Bronchial epithelial cell (primary cell): ENCODE measurements at regions not wholly inside any gene's neighbourhood (a gene's known extent, or its start where the extent isn't known, plus 50 kb on each side); places are given as distances from the start of the nearest gene placed in this dataset.
A peak's percentile ranks its signal among the peaks of the same experiment; 100 is the strongest.

Experiments
- DNase-seq: peaks from one replicate; pipeline ENCODE4 v3.0.0-alpha.2; 2010; ENCODE audit warnings: low read depth
- FAIRE-seq: peaks from 2 replicates; lab custom pipeline; 2011; peaks lifted over from hg19 to GRCh38; lab: Jason Lieb, UNC
- H3K27me3 ChIP-seq: 2 replicates; pipeline ENCODE4 v1.5.1; 2011; ENCODE audit warnings: low read length; ENCODE audit not compliant: control insufficient read depth, insufficient read depth
- H3K36me3 ChIP-seq: 2 replicates; pipeline ENCODE4 v1.5.1; 2011; ENCODE audit warnings: low read length; ENCODE audit not compliant: control insufficient read depth, insufficient read depth
- H3K4me3 ChIP-seq: 2 replicates; pipeline ENCODE4 v1.5.1; 2011; ENCODE audit warnings: mild to moderate bottlenecking, low read depth, low read length, control low read depth
- CTCF ChIP-seq: IDR thresholded peaks from 2 replicates; pipeline ENCODE4 v1.5.1; 2011; ENCODE audit warnings: mild to moderate bottlenecking, moderate library complexity, low read length, control low read depth, inconsistent platforms; ENCODE audit not compliant: insufficient read depth, severe bottlenecking

- Histone ChIP-seq H3K36me3 (no peaks in the 10 kb centered on the region), H3K27me3 (no peaks in the 10 kb centered on the region), H3K4me3 (no peak overlapping the region)
- no peak for FAIRE-seq
- DNase-seq, result no peak
- no peak for TF ChIP-seq CTCF
Observed at GRCh38 chr11:24124876-24125275, 372.0 kb upstream of the LUZP2 start.

GRCh38 chr11:24131698-24132097 lies 365.2 kb upstream of the LUZP2 start:
- no peaks in the 10 kb centered on the region for H3K36me3 ChIP-seq
- no peak for TF ChIP-seq CTCF
- no peak overlapping the region for H3K4me3 ChIP-seq
- DNase-seq, result no peak
- H3K27me3 ChIP-seq, result no peaks in the 10 kb centered on the region
- no peak for FAIRE-seq

DNA sequence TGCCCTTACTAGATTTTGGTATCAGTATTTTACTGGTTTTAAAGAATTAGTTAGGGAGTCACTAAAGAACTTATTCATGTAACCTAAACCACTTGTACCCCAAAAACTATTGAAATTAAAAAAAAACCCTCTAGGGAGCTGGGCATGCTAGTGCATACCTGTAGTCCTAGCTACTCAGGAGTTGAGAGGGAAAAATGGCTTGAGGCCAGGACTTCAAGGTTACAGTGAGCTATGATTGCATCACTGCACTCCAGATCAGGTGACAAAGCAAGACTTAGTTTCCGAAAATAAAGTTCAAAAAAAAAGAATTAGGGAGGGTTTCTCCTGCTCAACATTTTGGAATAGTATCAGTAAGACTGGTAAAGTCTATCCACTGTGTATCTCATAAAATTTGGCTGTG lies 364.4 kb upstream of the LUZP2 start:
- FAIRE-seq, result no peak
- Histone ChIP-seq H3K36me3 (no peaks in the 10 kb centered on the region), H3K27me3 (no peaks in the 10 kb centered on the region), H3K4me3 (no peak overlapping the region)
- DNase-seq, result peak; percentile 49
- TF ChIP-seq CTCF, result no peak

GRCh38 chr11:24134879-24135589 lies 361.8 kb upstream of the LUZP2 start:
- H3K27me3 ChIP-seq, result no peaks in the 10 kb centered on the region
- no peak for TF ChIP-seq CTCF
- FAIRE-seq (no peak), DNase-seq (peak; percentile 16)
- no peak overlapping the region for H3K4me3 ChIP-seq
- H3K36me3 ChIP-seq, result no peaks in the 10 kb centered on the region

DNA sequence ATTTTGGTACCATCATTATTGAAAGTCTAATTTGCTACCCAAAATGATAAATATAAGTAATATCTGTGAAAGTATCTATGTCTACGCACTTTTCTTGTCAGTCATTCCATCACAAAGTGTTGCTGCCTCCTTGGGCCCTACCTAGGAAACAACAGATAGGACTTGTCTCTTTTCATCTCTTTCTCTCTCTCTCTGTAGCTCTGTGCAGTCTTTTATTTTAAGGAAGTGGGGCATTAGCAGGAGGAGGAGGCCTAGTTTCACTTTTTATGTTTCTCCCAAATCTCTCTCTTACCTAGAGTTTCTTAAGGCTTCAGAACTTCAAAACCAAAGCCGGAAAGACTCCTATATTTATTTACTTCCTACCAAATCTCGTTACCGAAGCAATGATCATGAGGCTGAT lies 354.8 kb upstream of the LUZP2 start:
- no peak for DNase-seq
- TF ChIP-seq CTCF, result no peak
- Histone ChIP-seq H3K27me3 (no peaks in the 10 kb centered on the region), H3K4me3 (no peak overlapping the region), H3K36me3 (no peaks in the 10 kb centered on the region)
- no peak for FAIRE-seq

GRCh38 chr11:24145411-24145810 lies 351.4 kb upstream of the LUZP2 start:
- no peak overlapping the region for H3K4me3 ChIP-seq
- no peaks in the 10 kb centered on the region for H3K27me3 ChIP-seq
- no peaks in the 10 kb centered on the region for H3K36me3 ChIP-seq
- FAIRE-seq (no peak), DNase-seq (no peak)
- no peak for TF ChIP-seq CTCF
